ENCODE measurements at regions not wholly inside any gene's neighbourhood (a gene's known extent, or its start where the extent isn't known, plus 50 kb on each side); places are given as distances from the start of the nearest gene placed in this dataset.
A peak's percentile ranks its signal among the peaks of the same experiment; 100 is the strongest.

GRCh38 chr10:3987143-3987974, 202.3 kb upstream of the KLF6 start:
- peak overlapping the region; percentile 40 for H3K27ac Mint-ChIP-seq
- ATAC-seq (replicated peaks): no peak

GRCh38 chr10:3986493-3987142, 201.6 kb upstream of the KLF6 start:
- no peak overlapping the region for H3K4me3 Mint-ChIP-seq
- H3K4me1 Mint-ChIP-seq: peaks cover 4% of the 10 kb centered on the region
- no peaks in the 10 kb centered on the region for H3K36me3 Mint-ChIP-seq (ENCODE audit: low read depth)
- no peaks in the 10 kb centered on the region for H3K27me3 Mint-ChIP-seq
- no peak overlapping the region for H3K27ac Mint-ChIP-seq
- no peaks in the 10 kb centered on the region for H3K9me3 Mint-ChIP-seq
- no peak for ATAC-seq (replicated peaks)

More at GRCh38 chr10:3987143-3987974, 202.3 kb upstream of the KLF6 start:
- peaks cover 4% of the 10 kb centered on the region for H3K4me1 Mint-ChIP-seq
- H3K9me3 Mint-ChIP-seq: no peaks in the 10 kb centered on the region
- H3K4me3 Mint-ChIP-seq: no peak overlapping the region
- H3K27me3 Mint-ChIP-seq: no peaks in the 10 kb centered on the region
- H3K36me3 Mint-ChIP-seq (ENCODE audit: low read depth): no peaks in the 10 kb centered on the region

- Mint-ChIP-seq H3K27ac (no peak overlapping the region), H3K4me1 (peaks cover 30% of the 10 kb centered on the region), H3K9me3 (no peaks in the 10 kb centered on the region), H3K27me3 (no peaks in the 10 kb centered on the region), H3K36me3 (ENCODE audit: low read depth) (no peaks in the 10 kb centered on the region), H3K4me3 (no peak overlapping the region)
- no peak for ATAC-seq (replicated peaks)
Observed at GRCh38 chr10:3982746-3983442, 197.9 kb upstream of the KLF6 start.

GRCh38 chr10:3981300-3981699, 196.3 kb upstream of the KLF6 start:
- H3K27me3 Mint-ChIP-seq: no peaks in the 10 kb centered on the region
- peaks cover 28% of the 10 kb centered on the region for H3K4me1 Mint-ChIP-seq
- no peaks in the 10 kb centered on the region for H3K9me3 Mint-ChIP-seq
- no peak for ATAC-seq (replicated peaks)
- H3K4me3 Mint-ChIP-seq: peak overlapping the region; percentile 50
- no peaks in the 10 kb centered on the region for H3K36me3 Mint-ChIP-seq (ENCODE audit: low read depth)
- no peak overlapping the region for H3K27ac Mint-ChIP-seq

- no peak overlapping the region for H3K27ac Mint-ChIP-seq
- H3K36me3 Mint-ChIP-seq (ENCODE audit: low read depth): no peaks in the 10 kb centered on the region
- peak; percentile 39 for ATAC-seq (replicated peaks)
- H3K4me3 Mint-ChIP-seq: peak overlapping the region; percentile 50
- no peaks in the 10 kb centered on the region for H3K9me3 Mint-ChIP-seq
- H3K27me3 Mint-ChIP-seq: no peaks in the 10 kb centered on the region
- H3K4me1 Mint-ChIP-seq: peaks cover 28% of the 10 kb centered on the region
Observed at GRCh38 chr10:3980660-3981059, 195.7 kb upstream of the KLF6 start.

GRCh38 chr10:3980144-3980543, 195.1 kb upstream of the KLF6 start:
- Mint-ChIP-seq H3K4me3 (peak overlapping the region; percentile 50), H3K36me3 (ENCODE audit: low read depth) (no peaks in the 10 kb centered on the region), H3K27me3 (no peaks in the 10 kb centered on the region), H3K9me3 (no peaks in the 10 kb centered on the region), H3K27ac (no peak overlapping the region), H3K4me1 (peaks cover 28% of the 10 kb centered on the region)
- ATAC-seq (replicated peaks): no peak

- peaks cover 36% of the 10 kb centered on the region for H3K4me1 Mint-ChIP-seq
- H3K36me3 Mint-ChIP-seq (ENCODE audit: low read depth): no peaks in the 10 kb centered on the region
- peaks cover 6% of the 10 kb centered on the region for H3K9me3 Mint-ChIP-seq
- peak; percentile 72 for ATAC-seq (replicated peaks)
- H3K27ac Mint-ChIP-seq: no peak overlapping the region
- no peaks in the 10 kb centered on the region for H3K27me3 Mint-ChIP-seq
- H3K4me3 Mint-ChIP-seq: peak overlapping the region; percentile 50
Observed at GRCh38 chr10:3978761-3979160, 193.8 kb upstream of the KLF6 start.

- Mint-ChIP-seq H3K4me1 (peaks cover 36% of the 10 kb centered on the region), H3K27ac (no peak overlapping the region)
Observed at GRCh38 chr10:3978174-3978573, 193.2 kb upstream of the KLF6 start.

GRCh38 chr10:3977761-3978160, 192.8 kb upstream of the KLF6 start:
- H3K4me1 Mint-ChIP-seq: peaks cover 39% of the 10 kb centered on the region
- peaks cover 6% of the 10 kb centered on the region for H3K9me3 Mint-ChIP-seq
- no peaks in the 10 kb centered on the region for H3K27me3 Mint-ChIP-seq
- H3K36me3 Mint-ChIP-seq (ENCODE audit: low read depth): no peaks in the 10 kb centered on the region
- ATAC-seq (replicated peaks): no peak
- H3K27ac Mint-ChIP-seq: no peak overlapping the region
- no peak overlapping the region for H3K4me3 Mint-ChIP-seq

More at GRCh38 chr10:3978174-3978573, 193.2 kb upstream of the KLF6 start:
- Mint-ChIP-seq H3K4me3 (no peak overlapping the region), H3K27me3 (no peaks in the 10 kb centered on the region), H3K36me3 (ENCODE audit: low read depth) (no peaks in the 10 kb centered on the region), H3K9me3 (peaks cover 6% of the 10 kb centered on the region)
- ATAC-seq (replicated peaks): no peak

- Mint-ChIP-seq H3K36me3 (ENCODE audit: low read depth) (no peaks in the 10 kb centered on the region), H3K4me1 (peaks cover 43% of the 10 kb centered on the region), H3K27ac (no peak overlapping the region), H3K9me3 (peaks cover 6% of the 10 kb centered on the region), H3K4me3 (no peak overlapping the region), H3K27me3 (no peaks in the 10 kb centered on the region)
- peak; percentile 77 for ATAC-seq (replicated peaks)
Observed at GRCh38 chr10:3976718-3977117, 191.7 kb upstream of the KLF6 start.

- Mint-ChIP-seq H3K27me3 (no peaks in the 10 kb centered on the region), H3K27ac (no peak overlapping the region), H3K36me3 (ENCODE audit: low read depth) (no peaks in the 10 kb centered on the region), H3K9me3 (peaks cover 6% of the 10 kb centered on the region), H3K4me1 (peaks cover 44% of the 10 kb centered on the region), H3K4me3 (no peak overlapping the region)
- no peak for ATAC-seq (replicated peaks)
Observed at GRCh38 chr10:3976171-3976570, 191.2 kb upstream of the KLF6 start.

- peaks cover 45% of the 10 kb centered on the region for H3K4me1 Mint-ChIP-seq
- no peak overlapping the region for H3K27ac Mint-ChIP-seq
- H3K4me3 Mint-ChIP-seq: no peak overlapping the region
- no peaks in the 10 kb centered on the region for H3K27me3 Mint-ChIP-seq
- H3K36me3 Mint-ChIP-seq (ENCODE audit: low read depth): no peaks in the 10 kb centered on the region
- no peak for ATAC-seq (replicated peaks)
- peaks cover 6% of the 10 kb centered on the region for H3K9me3 Mint-ChIP-seq
Observed at GRCh38 chr10:3975016-3975415, 190.0 kb upstream of the KLF6 start.

- peak; percentile 81 for ATAC-seq (replicated peaks)
- H3K4me1 Mint-ChIP-seq: peaks cover 40% of the 10 kb centered on the region
- H3K27me3 Mint-ChIP-seq: no peaks in the 10 kb centered on the region
- H3K9me3 Mint-ChIP-seq: peaks cover 8% of the 10 kb centered on the region
- H3K36me3 Mint-ChIP-seq (ENCODE audit: low read depth): no peaks in the 10 kb centered on the region
- H3K27ac Mint-ChIP-seq: peak overlapping the region; percentile 90
- peak overlapping the region; percentile 82 for H3K4me3 Mint-ChIP-seq
Observed at GRCh38 chr10:3972460-3973301, 187.7 kb upstream of the KLF6 start.

- ATAC-seq (replicated peaks): no peak
- H3K4me1 Mint-ChIP-seq: peaks cover 43% of the 10 kb centered on the region
- H3K27ac Mint-ChIP-seq: peak overlapping the region; percentile 90
- H3K27me3 Mint-ChIP-seq: no peaks in the 10 kb centered on the region
- peaks cover 10% of the 10 kb centered on the region for H3K9me3 Mint-ChIP-seq
- no peaks in the 10 kb centered on the region for H3K36me3 Mint-ChIP-seq (ENCODE audit: low read depth)
- H3K4me3 Mint-ChIP-seq: peak overlapping the region; percentile 82
Observed at GRCh38 chr10:3971713-3972112, 186.7 kb upstream of the KLF6 start.

All from activated T-helper 17 cell treated with anti-CD3 and anti-CD28 coated beads, Interleukin-2, amount 50 U/mL, for 72 hours (primary cell).